HepG2 (cell line): ENCODE measurements at regions not wholly inside any gene's neighbourhood (a gene's known extent, or its start where the extent isn't known, plus 50 kb on each side); places are given as distances from the start of the nearest gene placed in this dataset.

Experiments used
- ATAC-seq: fragments of 200-7000 bp; cut with Tn5 transposase; 3 replicates; pipeline ENCODE4 v1.9.1; 2020; ENCODE audit warnings: mild to moderate bottlenecking, moderate library complexity
- BruUV-seq: library from RNA; stranded (reverse); fragments of 400-500 nt; replicated peaks from 2 replicates; lab custom pipeline; 2021; lab: Mats Ljungman, UMichigan
- CTCF ChIA-PET: fragments of 300-600 bp; formaldehyde crosslinking; extraction: SDS; loops from one replicate; lab custom pipeline; 2021; ENCODE audit warnings: low total read pairs, inconsistent platforms, low intra/inter-chr PET ratio; lab: Yijun Ruan, JAX
- POLR2A ChIA-PET: fragments of 350-600 bp; sonication (Branson Sonifier 250); formaldehyde crosslinking; loops from one replicate; lab custom pipeline; 2020; ENCODE audit warnings: antibody characterized with exemption, inconsistent platforms; lab: Yijun Ruan, JAX
- DNase-seq: peaks from one replicate; pipeline ENCODE4 v3.0.0-alpha.2; 2015; ENCODE audit warnings: low spot score
- FAIRE-seq: peaks from 3 replicates; lab custom pipeline; 2011; peaks lifted over from hg19 to GRCh38; lab: Jason Lieb, UNC
- H2AFZ ChIP-seq: one replicate; pipeline ENCODE4 v1.6.1; 2011; ENCODE audit warnings: low read length, inconsistent platforms
- H3K27ac ChIP-seq: fragments of 300-600 bp; 3 replicates; pipeline ENCODE4 v1.8.0; 2011; ENCODE audit warnings: mixed run types, mild to moderate bottlenecking, mixed read lengths, low read length, inconsistent platforms; ENCODE audit not compliant: insufficient read depth; ENCODE audit errors: extremely low read length
- H3K27me3 ChIP-seq, 2 experiments: fragments of 200-600 bp in 1 of 2; 2 replicates in 1 of 2; 3 replicates in 1 of 2; pipeline versions ENCODE4 v1.6.0 to v1.8.0; 2011; ENCODE audit warnings: low read length in 2 of 2, mild to moderate bottlenecking in 2 of 2, moderate library complexity in 2 of 2, inconsistent platforms in 1 of 2; ENCODE audit not compliant: insufficient read depth in 2 of 2, control insufficient read depth in 1 of 2
- H3K36me3 ChIP-seq, 2 experiments: fragments of 200-600 bp in 1 of 2; replicated peaks in 1 of 2; 2 replicates in 1 of 2; 3 replicates in 1 of 2; pipeline versions ENCODE4 v1.5.1 to v1.8.0; 2011; ENCODE audit warnings: low read length in 2 of 2, inconsistent platforms in 1 of 2; ENCODE audit not compliant: insufficient read depth in 2 of 2, control insufficient read depth in 1 of 2
- H3K4me1 ChIP-seq: 2 replicates; pipeline ENCODE4 v1.5.1; 2012; ENCODE audit warnings: low read length, inconsistent platforms; ENCODE audit not compliant: insufficient read depth
- H3K4me2 ChIP-seq: 2 replicates; pipeline ENCODE4 v1.6.0; 2011; ENCODE audit warnings: low read depth, low read length, inconsistent platforms
- H3K4me3 ChIP-seq, 3 experiments: fragments of 200-600 bp in 1 of 3; sonication (generic), shearing (Covaris generic) in 1 of 3; replicated peaks in 1 of 3; 2 replicates each; pipeline ENCODE4 v1.5.1; 2011 to 2016; ENCODE audit warnings: low read length in 3 of 3, inconsistent platforms in 2 of 3, low read depth in 2 of 3, mild to moderate bottlenecking in 2 of 3, control low read depth in 1 of 3, mixed read lengths in 1 of 3; ENCODE audit not compliant: insufficient read depth in 1 of 3
- H3K79me2 ChIP-seq: one replicate; pipeline ENCODE4 v1.6.1; 2011; ENCODE audit warnings: low read length, inconsistent platforms; ENCODE audit not compliant: insufficient read depth
- H3K9ac ChIP-seq: 2 replicates; pipeline ENCODE4 v1.6.0; 2011; ENCODE audit warnings: mild to moderate bottlenecking, low read depth, low read length, inconsistent platforms; ENCODE audit not compliant: insufficient read depth
- H3K9me3 ChIP-seq: 2 replicates; pipeline ENCODE4 v1.5.1; 2012; ENCODE audit warnings: mild to moderate bottlenecking, low read length
- H4K20me1 ChIP-seq: 2 replicates; pipeline ENCODE4 v1.6.0; 2011; ENCODE audit warnings: inconsistent platforms, mild to moderate bottlenecking, low read length, moderate library complexity; ENCODE audit not compliant: insufficient read depth
- E2F1 ChIP-seq: sonication (generic); formaldehyde crosslinking; IDR thresholded peaks from 2 replicates; pipeline ENCODE4 v1.5.0; 2020; ENCODE audit warnings: missing genetic modification reagents
- ELF3 ChIP-seq: IDR thresholded peaks from 2 replicates; pipeline ENCODE4 v1.6.1; 2016; ENCODE audit warnings: missing genetic modification reagents, missing compliant biosample characterization
- FOXM1 ChIP-seq: sonication (generic); formaldehyde crosslinking; IDR thresholded peaks from 2 replicates; pipeline ENCODE4 v1.5.0; 2020; ENCODE audit warnings: missing genetic modification reagents
- HINFP ChIP-seq: sonication (generic); formaldehyde crosslinking; IDR thresholded peaks from 2 replicates; pipeline ENCODE4 v1.4.0; 2020; ENCODE audit warnings: low read depth, mild to moderate bottlenecking, missing genetic modification reagents
- IRF1 ChIP-seq: sonication (generic); formaldehyde crosslinking; IDR thresholded peaks from 2 replicates; pipeline ENCODE4 v1.4.0; 2020; ENCODE audit warnings: low read depth, mild to moderate bottlenecking, missing genetic modification reagents
- KDM4B ChIP-seq: sonication (generic); formaldehyde crosslinking; IDR thresholded peaks from 2 replicates; pipeline ENCODE4 v1.4.0; 2020; ENCODE audit warnings: missing genetic modification reagents
- KDM5A ChIP-seq: fragments of 200-600 bp; sonication (generic); IDR thresholded peaks from 2 replicates; pipeline ENCODE4 v1.7.0; 2018; ENCODE audit warnings: antibody characterized with exemption, mild to moderate bottlenecking, low read length, borderline replicate concordance
- NR2F2 ChIP-seq: IDR thresholded peaks from 2 replicates; pipeline ENCODE4 v1.6.1; 2012; ENCODE audit warnings: low read depth, inconsistent platforms, borderline replicate concordance
- RBAK ChIP-seq: sonication (generic); formaldehyde crosslinking; IDR thresholded peaks from 2 replicates; pipeline ENCODE4 v1.5.1; 2020; ENCODE audit warnings: mild to moderate bottlenecking, missing genetic modification reagents
- SATB2 ChIP-seq: sonication (generic); formaldehyde crosslinking; IDR thresholded peaks from 2 replicates; pipeline ENCODE4 v1.5.0; 2020; ENCODE audit warnings: missing genetic modification reagents
- TEAD3 ChIP-seq: optimal IDR thresholded peaks from 2 replicates; pipeline ENCODE3; 2016; ENCODE audit warnings: borderline replicate concordance
- THAP7 ChIP-seq: sonication (generic); formaldehyde crosslinking; IDR thresholded peaks from 2 replicates; pipeline ENCODE4 v1.8.1; 2023; ENCODE audit warnings: mild to moderate bottlenecking, missing genetic modification reagents
- ZNF329 ChIP-seq: sonication (generic); formaldehyde crosslinking; IDR thresholded peaks from 2 replicates; pipeline ENCODE4 v1.9.0; 2021; ENCODE audit warnings: low read depth, mild to moderate bottlenecking, missing genetic modification reagents
- ZNF33A ChIP-seq: sonication (generic); formaldehyde crosslinking; IDR thresholded peaks from 2 replicates; pipeline ENCODE4 v1.5.1; 2020; ENCODE audit warnings: missing genetic modification reagents, mild to moderate bottlenecking, moderate library complexity, borderline replicate concordance
- ZNF570 ChIP-seq: sonication (generic); formaldehyde crosslinking; IDR thresholded peaks from 2 replicates; pipeline ENCODE4 v1.4.0; 2020; ENCODE audit warnings: mild to moderate bottlenecking, missing genetic modification reagents, borderline replicate concordance
- ZNF7 ChIP-seq: IDR thresholded peaks from 2 replicates; pipeline ENCODE4 v1.6.1; 2016; ENCODE audit warnings: missing biosample characterization, missing genetic modification reagents
- WGBS: methylation state at CpG from one replicate; pipeline ENCODE4 v1.1.6; 2017; ENCODE audit warnings: low lambda C conversion rate; 5-methylcytosine and 5-hydroxymethylcytosine counted together
- in situ Hi-C: cut with HindIII; loops from 2 replicates; pipeline ENCODE4 v1.10.0; 2017; ENCODE audit warnings: low pct_unique_long_range_greater_than_20kb; ENCODE audit not compliant: extremely low pct_ligation_motif_present
- intact Hi-C: fragments of 100-400 bp; cut with micrococcal nuclease; formaldehyde crosslinking; loops from one replicate; pipeline ENCODE4 v1.10.0; 2022; ENCODE audit not compliant: unreplicated experiment

GRCh38 chr20:39518654-39519053 is 556.5 kb downstream of the DHX35 start:
- TF ChIP-seq NR2F2, result no peak
- no peak for TF ChIP-seq FOXM1 (CRISPR knock-in tag)
- TF ChIP-seq KDM4B (CRISPR knock-in tag), result no peak
- no peak for TF ChIP-seq ELF3 (CRISPR knock-in tag)
- no peak for TF ChIP-seq E2F1 (CRISPR knock-in tag)
- TF ChIP-seq ZNF33A (CRISPR knock-in tag), result no peak
- no peak for TF ChIP-seq HINFP (CRISPR knock-in tag)
- TF ChIP-seq TEAD3 (CRISPR knock-in tag), result no peak
- TF ChIP-seq ZNF329 (CRISPR knock-in tag), result no peak
- no peak for TF ChIP-seq ZNF7 (CRISPR knock-in tag)
- no peak for TF ChIP-seq RBAK
- TF ChIP-seq THAP7 (CRISPR knock-in tag), result no peak
- TF ChIP-seq IRF1 (CRISPR knock-in tag), result no peak
- TF ChIP-seq SATB2 (CRISPR knock-in tag), result no peak
- TF ChIP-seq KDM5A, result no peak
- no peak for TF ChIP-seq ZNF570
- CTCF ChIA-PET, result no interaction called here

More at GRCh38 chr20:39518654-39519053, 556.5 kb downstream of the DHX35 start:
- POLR2A ChIA-PET, result no interaction called here
- intact Hi-C loops, result no loop called here
- ATAC-seq (no peak), DNase-seq (no peak), FAIRE-seq (no peak)
- Histone ChIP-seq H3K4me3 (no peak overlapping the region), H3K36me3 (no peaks in the 10 kb centered on the region), H3K9me3 (peaks cover 79% of the 10 kb centered on the region), H3K79me2 (no peaks in the 10 kb centered on the region), H3K4me2 (no peak overlapping the region), H3K27ac (no peak overlapping the region), H3K27me3 (no peaks in the 10 kb centered on the region), H3K4me1 (no peaks in the 10 kb centered on the region), H2AFZ (no peak overlapping the region), H3K9ac (no peak overlapping the region), H4K20me1 (no peaks in the 10 kb centered on the region)
- WGBS, result 0% methylated on average over 5 of the region's 5 CpGs
- BruUV-seq, result no TSS peak
- in situ Hi-C loops, result no loop called here
